Esophagus muscularis mucosa (tissue), 3 donors: ENCODE measurements at regions not wholly inside any gene's neighbourhood (a gene's known extent, or its start where the extent isn't known, plus 50 kb on each side); places are given as distances from the start of the nearest gene placed in this dataset.

Experiments
- POLR2A ChIP-seq: fragments of 450-650 bp; IDR thresholded peaks from one replicate; pipeline ENCODE4 v1.6.1; 2017; ENCODE audit warnings: antibody characterized with exemption, moderate library complexity, mild to moderate bottlenecking, low read depth
- POLR2AphosphoS5 ChIP-seq, 2 donors: sonication (generic); formaldehyde crosslinking; IDR thresholded peaks; one replicate each; pipeline ENCODE4 v1.6.1; 2017; ENCODE audit warnings: antibody characterized with exemption in 2 of 2
- TF ChIP-seq, protein P1 (sequence below), 3 experiments: fragments of 200-600 bp in 2 of 3; fragments of 450-650 bp in 1 of 3; sonication (generic) in 2 of 3; IDR thresholded peaks; one replicate each; pipeline ENCODE4 v1.5.1; 2017 to 2019; ENCODE audit warnings: antibody characterized with exemption in 3 of 3, mild to moderate bottlenecking in 2 of 3, moderate library complexity in 1 of 3

- TF ChIP-seq, protein P1, sequence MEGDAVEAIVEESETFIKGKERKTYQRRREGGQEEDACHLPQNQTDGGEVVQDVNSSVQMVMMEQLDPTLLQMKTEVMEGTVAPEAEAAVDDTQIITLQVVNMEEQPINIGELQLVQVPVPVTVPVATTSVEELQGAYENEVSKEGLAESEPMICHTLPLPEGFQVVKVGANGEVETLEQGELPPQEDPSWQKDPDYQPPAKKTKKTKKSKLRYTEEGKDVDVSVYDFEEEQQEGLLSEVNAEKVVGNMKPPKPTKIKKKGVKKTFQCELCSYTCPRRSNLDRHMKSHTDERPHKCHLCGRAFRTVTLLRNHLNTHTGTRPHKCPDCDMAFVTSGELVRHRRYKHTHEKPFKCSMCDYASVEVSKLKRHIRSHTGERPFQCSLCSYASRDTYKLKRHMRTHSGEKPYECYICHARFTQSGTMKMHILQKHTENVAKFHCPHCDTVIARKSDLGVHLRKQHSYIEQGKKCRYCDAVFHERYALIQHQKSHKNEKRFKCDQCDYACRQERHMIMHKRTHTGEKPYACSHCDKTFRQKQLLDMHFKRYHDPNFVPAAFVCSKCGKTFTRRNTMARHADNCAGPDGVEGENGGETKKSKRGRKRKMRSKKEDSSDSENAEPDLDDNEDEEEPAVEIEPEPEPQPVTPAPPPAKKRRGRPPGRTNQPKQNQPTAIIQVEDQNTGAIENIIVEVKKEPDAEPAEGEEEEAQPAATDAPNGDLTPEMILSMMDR (IDR thresholded peaks at IDR 0.05) = no peak
- no peak for TF ChIP-seq POLR2A
- no peak for TF ChIP-seq POLR2AphosphoS5 (IDR thresholded peaks at IDR 0.05)
These were observed 707.5 kb upstream of the ACTRT1 start for GRCh38 chrX:128759745-128760144.
